CD4-positive, alpha-beta T cell treated with Interleukin-15 for 1 hour (primary cell): ENCODE measurements at regions not wholly inside any gene's neighbourhood (a gene's known extent, or its start where the extent isn't known, plus 50 kb on each side); places are given as distances from the start of the nearest gene placed in this dataset.

Source experiments
- DNase-seq: peaks from one replicate; pipeline ENCODE4 v3.0.0-alpha.2; 2020

DNA sequence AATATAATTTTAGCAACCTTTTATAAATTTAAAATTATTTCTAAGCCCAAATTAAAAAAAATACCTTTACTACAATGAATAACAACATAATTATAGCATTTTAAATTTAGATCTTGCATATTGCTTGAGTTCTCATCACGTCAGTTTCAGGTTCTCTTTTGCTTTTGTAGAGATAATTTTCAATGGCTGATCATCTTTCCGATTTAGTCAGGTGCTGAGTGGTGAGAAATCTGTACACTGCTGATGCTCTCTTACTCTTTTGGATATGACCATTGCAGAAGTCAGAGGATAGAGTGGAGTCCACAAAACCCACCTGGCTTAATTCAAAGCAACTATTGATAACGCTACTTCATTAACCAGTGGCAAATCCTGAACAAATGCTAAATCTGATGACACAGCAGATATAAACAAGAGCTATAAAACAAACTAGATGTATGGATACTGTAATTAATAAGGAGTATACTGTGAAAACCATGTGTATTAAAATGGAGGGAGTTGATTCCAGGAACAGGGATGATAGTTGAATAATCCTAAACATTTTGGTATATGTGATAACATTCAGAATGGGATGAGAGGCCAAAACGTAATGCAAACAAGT, 394.8 kb downstream of the CSNK1G3 start:
- no peak for DNase-seq

DNA sequence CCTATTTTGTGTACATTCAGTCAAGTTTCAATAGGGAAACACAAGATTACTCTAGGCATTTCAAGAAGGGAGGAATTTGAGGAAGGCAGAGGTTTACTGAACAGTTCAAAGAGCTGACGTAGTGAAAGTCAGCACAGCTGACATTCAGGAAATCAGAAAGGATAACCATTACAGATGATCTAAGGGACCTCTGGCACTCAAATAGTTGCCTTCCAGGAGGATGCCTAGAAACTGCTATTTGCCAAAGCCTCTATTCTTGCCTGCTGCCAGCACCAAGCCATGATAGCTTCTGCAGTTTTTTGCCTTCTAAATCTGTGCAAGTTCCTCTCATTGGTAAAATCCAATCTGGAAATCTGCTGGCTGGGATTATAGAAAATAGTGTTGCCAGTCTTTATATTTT, 373.1 kb downstream of the CSNK1G3 start:
- DNase-seq = no peak

DNA sequence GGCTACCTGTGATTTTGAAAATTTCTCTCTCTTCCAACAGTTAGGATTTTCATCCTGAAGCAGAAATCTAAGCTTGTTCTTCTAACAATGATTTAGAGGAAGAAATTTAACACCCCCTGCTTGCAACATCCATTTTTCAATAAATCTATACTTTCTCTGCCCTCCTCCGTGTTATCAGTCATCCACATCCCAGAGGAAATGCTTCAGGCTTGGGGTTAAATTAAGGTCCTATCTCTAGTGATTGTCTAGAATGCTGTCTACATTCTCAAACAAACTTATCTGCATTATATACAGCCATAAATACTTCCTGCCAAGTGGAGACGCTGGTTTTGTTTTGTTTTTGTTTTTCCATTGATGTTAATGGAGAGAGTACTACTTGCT, 371.0 kb downstream of the CSNK1G3 start:
- DNase-seq = no peak

DNA sequence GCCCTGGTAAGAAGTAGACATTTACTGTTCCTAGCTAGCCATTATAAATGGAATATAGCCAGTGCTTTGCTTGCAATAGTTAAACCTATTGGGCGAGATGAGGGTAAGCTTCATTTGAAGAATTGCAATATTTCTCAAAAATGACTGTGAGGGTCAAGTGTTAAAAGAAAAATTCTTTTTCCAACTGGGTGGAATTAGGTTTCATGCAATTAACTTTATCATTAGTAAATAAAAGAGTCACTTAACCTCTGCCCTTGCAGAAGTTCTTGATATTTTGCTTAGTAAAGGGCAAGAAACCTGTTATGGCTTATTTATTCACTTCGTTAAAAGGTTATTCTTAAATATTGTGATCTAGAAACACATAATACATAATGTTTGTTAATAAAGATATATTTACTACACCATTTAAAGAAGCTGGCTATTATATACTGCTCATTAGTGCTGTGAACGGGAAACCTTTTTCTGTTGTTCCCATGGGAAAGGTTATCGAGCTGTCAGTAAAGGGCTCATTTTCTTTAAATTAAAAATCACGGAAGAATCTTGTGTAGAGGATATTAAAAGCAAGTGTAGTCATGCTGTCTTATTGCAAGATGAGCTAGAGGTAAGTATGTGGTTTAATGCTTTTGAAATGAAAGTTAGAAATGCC, 370.5 kb downstream of the CSNK1G3 start:
- no peak for DNase-seq

DNA sequence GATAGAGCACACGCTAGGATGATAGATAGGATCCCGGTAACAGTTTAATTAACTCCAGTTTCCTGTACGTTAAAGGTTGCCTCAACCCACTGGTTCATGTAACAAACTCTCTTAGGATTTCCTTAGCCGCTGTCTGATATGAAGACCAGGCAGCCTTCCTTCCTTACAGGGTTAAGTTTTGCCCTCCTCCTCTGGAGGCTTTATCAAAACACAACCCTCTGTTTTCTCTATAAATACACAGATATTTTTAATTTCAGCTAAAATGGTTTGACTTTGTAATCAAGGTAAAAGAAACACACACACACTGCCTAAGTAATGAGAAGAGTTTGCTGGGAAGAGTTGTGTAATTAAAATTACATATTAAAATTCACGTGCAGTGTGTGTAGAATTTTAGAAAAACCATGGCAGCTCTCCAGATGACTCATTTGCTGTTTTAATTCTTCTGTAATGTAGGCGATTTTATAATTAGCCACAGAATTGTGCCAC, 369.8 kb downstream of the CSNK1G3 start:
- DNase-seq = no peak

DNA sequence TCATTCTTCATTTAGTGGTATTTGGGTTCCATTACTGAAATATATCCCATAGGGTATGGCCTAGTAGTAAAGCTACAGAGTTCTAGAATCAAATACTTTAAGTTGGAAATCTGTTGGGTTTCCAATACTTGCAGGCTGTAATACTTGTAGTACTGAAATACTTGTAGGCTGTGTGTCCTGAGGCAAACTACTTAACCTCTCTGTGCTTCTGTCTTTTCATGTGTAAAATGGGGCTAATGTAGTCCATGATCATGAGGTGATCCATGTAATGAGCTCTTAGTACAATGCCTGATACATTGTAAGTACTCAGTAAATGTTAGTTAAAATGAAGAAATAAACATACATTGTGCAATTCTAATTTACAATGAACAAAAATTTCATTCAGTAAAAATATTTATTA, 368.9 kb downstream of the CSNK1G3 start:
- DNase-seq = no peak

DNA sequence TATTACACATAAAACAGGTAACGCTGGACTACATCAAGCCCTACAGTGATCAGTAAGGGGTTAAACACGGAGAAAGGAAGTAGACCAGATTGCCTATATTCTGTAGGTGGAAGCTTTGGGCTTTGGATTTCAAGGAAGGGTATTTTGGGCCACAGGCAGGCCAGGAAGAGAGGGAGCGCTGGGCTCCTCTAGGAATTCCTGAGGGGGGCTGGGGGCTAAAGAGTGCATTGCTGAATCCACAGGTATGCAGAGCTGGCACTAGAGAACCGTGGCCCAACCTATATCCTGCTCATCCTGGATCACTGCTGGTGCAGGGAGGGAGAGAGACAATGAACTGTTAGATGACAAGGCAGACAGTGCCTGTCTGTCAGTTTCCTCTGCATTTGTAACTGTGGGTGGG, 367.1 kb downstream of the CSNK1G3 start:
- no peak for DNase-seq

DNA sequence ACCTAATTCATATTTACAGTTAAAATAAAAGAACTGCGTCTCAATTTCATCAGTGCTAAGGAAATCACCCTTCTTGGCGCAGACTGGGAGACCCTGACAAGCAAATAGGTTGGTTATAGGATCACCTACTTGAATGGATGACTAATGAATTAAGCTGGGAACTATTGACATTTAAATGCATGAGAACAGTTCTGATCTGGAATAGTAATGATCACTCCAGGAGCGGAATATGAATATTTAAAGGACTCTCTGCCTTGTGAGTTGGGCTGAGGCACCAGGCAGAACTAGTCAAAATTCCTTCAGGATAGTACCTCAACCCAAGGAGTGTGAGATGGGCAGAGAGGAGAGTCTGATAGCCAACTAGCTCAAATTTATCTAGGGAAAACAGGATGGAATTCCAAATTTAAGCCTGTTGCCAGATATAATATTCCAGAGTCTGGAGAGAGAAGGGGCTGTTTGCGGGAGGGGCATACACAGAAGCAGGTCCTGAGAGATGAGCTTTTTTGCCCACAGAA, 364.4 kb downstream of the CSNK1G3 start:
- DNase-seq = no peak

DNA sequence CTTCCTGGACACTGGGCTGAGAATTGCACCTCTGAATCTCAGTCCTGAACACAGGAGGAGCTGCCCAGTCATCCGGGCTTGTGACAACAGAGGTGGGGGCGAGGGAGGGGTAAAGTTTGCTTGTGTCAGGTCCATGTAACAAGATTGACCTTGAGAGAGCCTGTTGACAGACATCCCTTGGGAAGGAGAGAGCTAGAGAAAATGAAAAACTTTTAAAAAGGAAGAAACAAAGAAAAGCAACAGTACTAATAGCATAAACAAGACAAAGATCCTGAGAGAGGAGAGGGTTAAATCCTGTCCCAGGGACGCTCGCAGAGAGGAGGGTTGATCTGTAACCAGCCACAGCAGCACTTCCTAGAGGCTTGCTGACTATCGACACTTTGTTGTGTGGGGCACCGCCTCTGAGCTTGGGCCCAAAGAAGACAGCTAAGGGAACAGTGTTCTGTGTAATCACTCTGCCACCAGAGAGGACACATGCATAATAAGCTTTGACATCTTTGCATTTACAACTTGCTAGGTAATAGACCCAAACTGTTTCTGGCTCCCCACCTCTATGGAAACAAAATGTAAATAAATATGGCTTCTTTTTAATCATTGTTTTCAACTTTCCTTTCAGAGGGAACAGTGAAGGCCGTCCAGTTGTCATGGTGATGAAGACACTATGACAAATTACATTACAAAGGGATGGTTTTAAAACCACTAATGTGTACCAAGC, 363.7 kb downstream of the CSNK1G3 start:
- DNase-seq = no peak

DNA sequence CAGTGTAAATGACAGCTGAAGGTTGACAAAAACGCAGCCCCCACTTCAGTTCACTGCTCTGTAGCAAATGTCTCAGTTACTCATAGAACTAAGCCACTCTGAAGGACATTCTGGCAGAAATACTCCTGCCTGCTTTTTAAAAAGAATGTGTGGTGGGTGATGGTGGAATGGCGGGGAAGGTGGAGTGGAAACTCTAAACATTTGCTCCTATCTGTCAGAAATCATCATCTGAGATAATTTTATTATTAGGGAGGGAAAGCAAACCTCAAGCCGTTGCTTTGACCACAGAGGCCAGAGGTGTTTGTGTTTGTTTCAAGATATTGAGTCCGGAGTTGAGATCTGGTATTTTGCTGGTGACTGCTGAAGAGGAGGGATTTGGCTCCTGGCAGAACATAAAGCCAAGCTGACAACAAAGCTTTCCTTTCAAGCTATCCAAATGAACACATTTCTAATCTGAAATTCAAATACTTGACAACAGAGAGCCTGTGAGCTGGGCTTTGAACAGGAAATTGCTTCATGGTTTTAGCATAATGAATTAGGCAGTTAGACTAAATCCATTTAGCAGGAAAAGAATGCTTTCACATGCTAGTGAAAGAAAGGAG, 362.7 kb downstream of the CSNK1G3 start:
- DNase-seq = no peak

DNA sequence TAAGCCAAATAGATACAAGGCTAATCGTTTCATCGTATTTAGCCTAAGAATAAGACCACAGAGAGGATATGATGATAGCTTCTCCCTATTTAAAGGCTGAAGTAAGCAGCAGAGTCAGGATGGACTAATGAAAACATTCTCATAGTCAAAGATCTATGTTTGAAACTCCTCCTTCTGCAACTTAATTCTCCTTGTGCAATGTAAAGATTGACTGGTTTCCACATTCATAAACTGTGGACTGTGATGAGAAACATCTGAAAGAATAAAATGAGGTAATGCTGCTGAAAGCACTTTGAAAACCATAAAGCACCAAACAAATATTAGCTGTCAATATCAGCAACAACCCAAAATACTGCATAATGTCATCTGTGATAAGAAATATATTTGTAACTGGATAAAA, 361.9 kb downstream of the CSNK1G3 start:
- DNase-seq = no peak

DNA sequence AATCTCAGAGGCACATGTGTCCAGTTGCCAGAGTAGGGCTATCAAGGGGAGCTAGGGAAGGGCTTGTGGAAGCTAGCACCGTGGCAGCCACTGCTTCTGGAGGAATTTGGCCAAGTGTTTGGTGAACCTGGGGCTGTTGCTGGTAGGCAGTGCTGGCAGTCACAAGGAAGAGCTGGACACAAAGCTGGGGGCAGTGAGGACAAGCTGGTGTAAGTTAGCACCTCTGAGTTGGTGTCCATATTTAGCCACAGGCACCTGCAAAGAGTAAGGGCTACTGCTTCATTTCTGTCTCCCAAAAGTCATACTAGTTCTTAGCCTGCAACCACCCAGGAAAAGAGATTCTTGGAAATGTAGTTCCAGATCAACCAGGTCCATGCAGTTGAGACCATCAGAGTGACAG, 359.4 kb downstream of the CSNK1G3 start:
- no peak for DNase-seq

DNA sequence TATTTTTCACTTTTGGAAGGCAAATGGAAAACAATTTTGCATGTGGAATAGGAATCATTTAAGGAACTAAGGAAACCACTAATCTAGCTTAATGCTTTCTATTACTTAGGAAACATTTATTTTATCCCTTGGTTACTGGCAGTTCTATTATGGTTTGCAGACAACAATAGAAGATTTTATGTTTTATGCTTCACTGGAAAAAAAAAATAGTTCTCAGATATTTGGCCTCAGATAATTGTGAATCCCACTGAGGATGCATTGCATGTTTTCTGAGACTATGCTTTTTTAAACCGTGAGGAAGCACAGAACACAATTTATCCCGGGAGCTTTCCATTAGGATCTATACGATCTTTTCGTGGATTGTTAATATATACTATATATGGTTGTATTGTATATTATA, 356.9 kb downstream of the CSNK1G3 start:
- no peak for DNase-seq

DNA sequence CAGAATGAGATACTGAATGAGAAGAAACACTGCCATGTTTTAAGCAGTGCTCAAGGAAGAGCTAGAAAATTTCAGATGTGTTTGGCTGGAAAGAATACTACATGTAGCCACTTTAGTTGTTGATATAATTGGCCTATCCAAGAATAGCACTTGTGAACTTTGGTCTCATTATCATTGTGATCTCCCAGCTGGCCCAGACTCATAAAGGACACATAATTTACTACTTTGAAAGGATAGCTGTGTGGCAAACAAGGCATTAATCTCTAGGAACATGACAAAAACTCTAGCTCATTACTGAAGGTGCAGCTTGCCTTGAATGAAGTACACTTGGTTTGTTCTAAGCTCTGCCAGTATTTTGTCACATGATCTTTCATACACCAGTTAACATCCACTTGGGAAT, 356.3 kb downstream of the CSNK1G3 start:
- DNase-seq = no peak

DNA sequence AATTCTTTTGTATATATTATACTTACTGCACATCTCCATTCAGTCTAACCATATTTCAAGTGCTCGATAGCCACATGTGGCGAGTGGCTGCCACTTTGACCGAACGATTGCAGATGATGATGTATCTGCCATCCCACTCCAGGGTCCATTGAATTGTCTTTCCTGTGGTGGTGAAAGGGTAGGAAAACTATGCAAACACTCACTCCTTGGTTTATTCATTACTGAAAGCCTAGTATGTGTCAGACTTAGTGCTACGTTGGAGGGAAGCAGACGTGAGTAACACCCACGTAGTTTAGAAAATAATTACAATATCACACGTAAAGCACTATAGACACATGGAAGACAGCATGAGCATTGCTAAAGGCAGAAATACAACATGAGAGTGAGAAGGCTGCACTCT, 353.7 kb downstream of the CSNK1G3 start:
- DNase-seq = no peak

DNA sequence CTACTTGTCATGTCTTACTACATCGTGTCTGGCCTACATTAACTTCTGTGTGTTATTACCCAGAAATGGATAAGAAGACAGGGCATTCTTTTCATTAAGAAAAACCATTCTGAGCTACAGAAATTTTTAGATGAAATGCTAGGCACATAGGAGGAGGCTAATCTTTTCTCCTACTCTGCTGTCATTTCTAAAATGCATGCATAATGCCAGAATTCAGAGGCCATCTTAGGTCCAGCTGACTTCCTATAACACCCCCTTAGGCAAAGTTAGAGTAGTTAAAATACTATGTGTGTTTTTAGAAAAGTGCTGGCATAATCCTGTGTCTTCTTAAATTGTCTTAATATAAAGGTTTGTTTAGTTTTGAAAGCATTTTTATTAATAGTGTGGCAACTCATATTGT, 352.6 kb downstream of the CSNK1G3 start:
- no peak for DNase-seq

DNA sequence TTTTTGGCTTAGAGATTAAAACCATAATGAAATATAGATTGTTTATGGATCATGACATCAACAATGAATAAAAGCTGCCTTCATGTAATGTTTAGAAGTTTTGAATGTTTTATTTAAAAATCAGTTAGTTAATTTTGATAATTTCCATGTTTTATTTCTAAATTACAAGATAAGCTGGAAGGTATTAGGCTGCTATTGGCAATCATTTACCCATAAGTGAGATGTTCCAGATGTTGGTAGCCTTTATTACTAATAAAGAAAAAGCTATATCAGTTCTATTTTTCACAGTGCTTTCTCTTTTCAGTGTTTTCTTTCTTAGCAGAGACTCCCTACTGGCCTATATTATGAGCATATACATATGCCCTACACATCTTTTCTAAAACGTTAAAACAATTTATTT, 347.0 kb downstream of the CSNK1G3 start:
- DNase-seq = no peak

DNA sequence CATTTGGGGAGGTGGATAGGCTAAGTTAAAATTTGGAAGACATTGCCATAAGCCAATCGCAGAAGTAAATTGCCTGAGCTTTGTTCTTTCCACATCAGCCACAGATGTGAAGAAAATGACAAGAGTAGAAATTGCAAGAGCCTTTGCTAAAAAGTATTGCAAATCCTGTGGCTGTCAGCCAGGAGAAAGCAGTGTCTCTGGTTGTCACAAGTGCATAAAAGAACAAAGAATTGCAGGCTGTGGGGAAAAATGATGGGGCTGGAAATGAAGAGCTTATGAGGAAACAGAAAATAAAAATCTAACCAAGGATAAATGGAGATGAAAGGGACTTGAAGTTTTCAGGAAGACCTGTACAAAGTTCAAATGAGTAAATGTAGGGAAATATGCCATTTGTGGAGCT, 344.8 kb downstream of the CSNK1G3 start:
- DNase-seq = no peak

DNA sequence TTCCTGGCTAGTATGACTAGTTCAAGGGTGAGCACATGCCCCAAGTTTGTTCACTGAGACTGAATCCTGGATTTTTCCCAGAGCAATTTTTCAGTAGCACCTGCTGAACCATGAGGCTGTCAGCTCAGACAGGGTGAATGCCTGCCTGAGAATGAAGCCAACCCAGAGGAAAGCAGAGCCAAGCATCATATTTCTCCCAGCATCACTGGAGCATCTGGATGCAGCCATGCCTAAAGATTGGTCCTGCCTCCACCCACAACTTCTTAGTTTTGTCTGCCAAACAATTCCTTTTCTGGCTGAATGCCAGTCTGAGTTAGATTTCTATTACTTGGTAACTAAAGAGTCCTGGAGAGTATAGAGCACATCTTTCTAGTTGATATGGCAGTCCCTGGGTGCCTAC, 343.6 kb downstream of the CSNK1G3 start:
- DNase-seq = no peak

DNA sequence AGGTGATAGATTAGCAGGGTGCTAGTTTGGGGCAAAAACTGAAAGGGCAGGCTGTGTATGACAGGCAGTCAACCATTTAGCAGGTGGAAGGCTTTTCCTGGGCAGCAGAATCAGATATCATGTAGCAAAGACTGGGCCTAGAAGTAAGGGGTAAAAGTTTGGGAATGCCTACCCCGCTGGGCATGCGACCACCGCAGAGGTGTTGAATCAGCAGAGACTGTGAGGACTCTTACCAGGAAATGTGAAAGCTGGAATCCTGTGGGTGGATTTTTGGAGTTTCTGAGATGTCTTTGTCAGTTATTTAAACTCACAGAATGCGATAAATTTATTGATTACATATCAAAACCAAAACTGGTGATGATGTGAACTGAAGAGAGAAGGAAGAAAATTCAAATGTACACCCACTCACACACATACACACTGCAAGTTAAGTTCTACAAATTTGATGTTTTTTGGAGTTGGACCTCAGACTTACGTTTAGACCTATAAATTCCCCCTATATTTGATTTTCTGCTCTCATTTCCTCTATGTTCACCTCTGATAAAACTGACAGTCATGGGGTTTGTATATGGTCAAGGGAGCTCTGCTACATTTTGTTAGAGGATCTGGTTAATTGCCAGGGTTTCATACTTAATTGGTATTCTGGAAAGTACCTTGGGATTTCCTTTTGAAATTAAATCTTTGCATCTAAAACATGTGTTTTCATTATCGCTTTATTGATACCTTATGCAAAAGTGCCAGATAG, 333.6 kb downstream of the CSNK1G3 start:
- DNase-seq = no peak

DNA sequence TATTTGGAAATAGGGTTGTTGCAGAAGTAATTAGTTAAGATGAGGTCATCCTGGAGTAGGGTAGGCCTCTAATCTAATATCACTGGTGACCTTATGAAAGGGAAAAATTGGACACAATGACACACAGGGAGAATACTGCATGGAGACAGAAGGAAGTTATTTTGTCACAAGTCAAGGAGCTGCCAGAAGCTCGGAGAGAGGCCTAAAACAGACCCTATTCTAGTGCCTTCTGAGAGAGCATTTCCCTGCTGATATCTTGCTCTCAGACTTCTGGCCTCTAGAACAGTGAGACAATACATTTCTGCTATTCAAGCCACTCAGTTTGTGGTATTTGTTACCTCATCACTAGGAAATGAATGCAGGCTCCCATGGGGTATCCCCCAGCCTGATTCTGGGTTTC, 332.9 kb downstream of the CSNK1G3 start:
- DNase-seq = no peak

DNA sequence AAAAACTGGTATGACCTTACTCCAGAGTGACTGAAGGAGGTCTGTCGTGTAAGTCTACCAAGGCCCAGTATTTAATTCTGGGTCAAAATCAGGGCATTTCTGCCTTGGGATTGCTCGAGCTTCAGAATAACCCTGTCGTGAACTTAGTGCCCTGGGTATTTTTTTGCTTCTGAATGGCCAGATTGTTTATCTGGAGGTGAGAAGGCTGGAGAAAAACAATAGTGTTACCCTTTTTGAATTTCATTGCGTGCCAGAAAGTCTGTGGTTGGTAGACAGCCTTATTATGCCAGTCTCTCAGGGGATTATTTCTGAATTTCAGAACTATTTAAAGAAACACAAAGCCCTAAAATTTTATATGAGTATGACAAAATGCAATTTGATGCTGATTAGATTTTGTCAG, 323.4 kb downstream of the CSNK1G3 start:
- DNase-seq = no peak

DNA sequence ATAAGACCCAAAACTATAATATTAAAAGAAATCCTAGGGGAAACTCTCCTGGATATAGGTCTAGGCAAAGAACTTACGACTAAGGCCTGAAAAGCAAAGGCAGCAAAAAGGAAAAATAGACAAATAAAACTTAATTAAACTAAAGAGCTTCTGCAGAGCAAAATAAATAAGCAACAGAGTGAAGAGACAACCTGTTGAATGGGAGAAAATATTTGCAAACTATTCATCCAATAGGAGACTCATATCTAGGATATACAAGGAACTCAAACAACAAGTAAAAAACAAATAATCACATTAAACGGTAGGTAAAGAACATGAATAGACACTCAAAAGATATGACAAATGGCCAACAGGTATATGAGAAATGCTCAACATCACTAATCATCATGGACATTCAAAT, 318.6 kb downstream of the CSNK1G3 start:
- no peak for DNase-seq
